Activated effector memory CD4-positive, alpha-beta T cell treated with Interleukin-2 at 50 U/mL for 16 hours (primary cell): ENCODE measurements at regions not wholly inside any gene's neighbourhood (a gene's known extent, or its start where the extent isn't known, plus 50 kb on each side); places are given as distances from the start of the nearest gene placed in this dataset.
"Not testable (repeated sequence)": the region's sequence is repeated elsewhere in the genome, so short reads cannot be mapped to it uniquely, and the experiment has no call there.

Source experiments
- DNase-seq: peaks from one replicate; pipeline ENCODE4 v3.0.0-alpha.2; 2020

DNA sequence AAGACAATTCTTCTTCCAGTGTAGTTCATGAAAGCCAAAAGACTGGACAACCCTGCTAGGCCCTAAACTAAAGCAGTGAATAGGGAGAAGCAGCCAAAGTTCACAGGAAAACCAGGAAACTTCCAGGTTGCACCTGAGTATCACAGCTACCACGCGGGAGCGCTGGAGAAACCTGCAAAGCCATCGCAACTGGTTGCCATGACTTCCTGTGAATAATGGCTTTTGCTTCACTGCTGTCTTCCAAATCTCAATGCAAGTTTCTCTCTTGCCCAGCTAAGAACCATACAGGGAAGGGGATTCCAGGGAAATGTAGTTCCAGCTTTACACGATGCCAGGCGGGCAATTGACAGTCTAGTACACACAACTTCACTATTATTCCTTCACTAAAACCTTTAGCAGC, 114.1 kb downstream of the GXYLT1 start:
- no peak for DNase-seq

DNA sequence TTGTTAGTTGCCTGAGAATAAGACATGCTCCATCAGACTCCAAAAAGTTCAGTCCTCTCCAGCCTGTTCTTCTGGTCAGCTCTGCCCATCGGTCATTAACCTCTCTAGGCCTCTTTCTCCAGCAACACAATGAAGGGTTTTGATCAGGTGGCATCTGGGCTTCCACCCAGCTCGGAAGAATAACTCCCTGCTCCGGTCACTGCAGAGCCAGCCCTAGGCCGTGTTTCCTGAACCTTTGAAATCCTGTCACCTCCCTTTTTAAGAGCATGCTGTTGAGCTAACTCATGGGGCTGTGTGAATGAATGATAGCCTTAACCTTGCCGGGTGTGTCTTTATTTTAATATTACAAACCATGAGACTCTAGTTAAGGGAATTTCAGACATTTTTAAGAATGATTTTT, 117.1 kb downstream of the GXYLT1 start:
- DNase-seq, result no peak

DNA sequence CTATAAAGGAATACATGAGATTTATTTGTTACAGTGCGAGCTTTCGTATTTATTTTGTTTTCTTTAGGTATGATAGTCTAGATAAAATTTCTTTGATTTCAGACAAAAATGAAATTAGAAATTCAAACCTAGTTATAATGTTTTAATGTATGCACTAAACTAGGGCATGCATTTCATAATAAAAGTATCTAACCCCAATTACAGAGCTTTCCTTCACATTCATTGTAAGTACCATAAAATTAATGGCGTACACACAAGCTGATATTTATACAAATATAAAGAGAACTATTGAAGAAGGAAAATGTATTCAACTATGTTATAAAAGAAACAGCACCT, 120.2 kb downstream of the GXYLT1 start:
- no peak for DNase-seq

DNA sequence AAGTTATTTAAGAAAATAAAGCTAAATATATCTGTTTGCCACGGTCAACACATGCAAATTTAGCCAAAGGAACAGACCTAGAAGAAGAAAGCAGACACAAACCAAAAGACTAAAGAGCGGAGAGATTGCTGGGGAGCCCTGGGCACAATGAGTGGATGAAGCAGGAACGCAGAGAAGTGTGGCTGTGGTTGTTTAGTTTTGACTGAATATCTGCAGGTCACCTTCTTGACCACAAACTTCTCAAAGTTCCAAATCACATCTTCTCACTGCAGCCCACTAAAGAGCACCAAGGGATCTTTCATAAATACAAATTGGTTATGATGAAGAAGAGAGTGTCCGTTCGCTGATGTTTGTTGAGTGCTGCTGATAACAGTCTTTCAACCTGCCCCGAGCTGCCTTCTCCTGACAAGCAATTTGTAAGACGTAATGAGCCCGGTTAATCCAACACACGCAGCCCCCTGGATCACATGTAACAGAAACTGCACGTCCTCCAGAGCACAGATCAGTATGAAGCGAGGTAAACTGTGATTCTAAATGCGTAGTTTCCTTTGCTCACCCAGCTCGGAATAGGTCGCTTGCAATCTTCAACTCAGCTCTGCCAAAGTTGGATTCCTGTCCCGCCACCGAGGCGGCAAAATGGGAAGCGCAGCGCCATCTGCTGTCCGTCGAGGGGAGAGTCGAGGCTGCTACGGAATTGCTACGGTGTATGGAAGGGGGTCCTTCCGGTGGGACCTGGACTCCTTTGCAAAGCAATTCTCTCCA, 120.8 kb downstream of the GXYLT1 start:
- peak; percentile 45 for DNase-seq

DNA sequence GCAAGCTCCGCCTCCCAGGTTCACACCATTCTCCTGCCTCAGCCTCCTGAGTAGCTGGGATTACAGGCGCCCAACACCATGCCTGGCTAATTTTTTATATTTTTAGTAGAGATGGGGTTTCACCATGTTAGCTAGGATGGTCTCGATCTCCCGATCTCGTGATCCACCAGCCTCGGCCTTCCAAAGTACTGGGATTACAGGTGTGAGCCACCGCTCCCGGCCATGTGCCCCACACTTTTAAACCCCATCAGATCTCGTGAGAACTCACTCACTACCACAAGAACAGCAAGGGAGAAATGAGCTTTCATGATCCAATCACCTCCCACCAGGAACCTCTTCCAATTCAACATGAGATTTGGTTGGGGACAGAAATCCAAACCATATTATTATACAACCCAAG, 122.7 kb downstream of the GXYLT1 start:
- DNase-seq, result not testable (repeated sequence)

DNA sequence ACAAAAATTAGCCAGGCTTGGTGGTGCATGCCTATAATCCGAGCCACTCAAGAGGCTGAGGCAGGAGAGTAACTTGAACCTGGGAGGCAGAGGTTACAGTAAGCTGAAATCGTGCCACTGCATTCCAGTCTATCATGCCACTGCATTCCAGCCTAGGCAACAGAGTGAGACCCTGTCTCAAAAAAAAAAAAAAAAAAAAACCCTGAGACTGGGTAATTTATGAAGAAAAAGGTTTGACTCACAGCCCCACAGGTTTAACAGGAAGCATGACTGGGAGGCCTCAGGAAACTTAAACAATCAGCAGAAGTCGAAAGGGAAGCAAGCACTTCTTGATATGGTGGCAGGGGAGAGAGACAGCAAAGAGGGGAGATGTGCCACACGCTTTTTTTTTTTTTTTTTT, 123.2 kb downstream of the GXYLT1 start:
- no peak for DNase-seq

DNA sequence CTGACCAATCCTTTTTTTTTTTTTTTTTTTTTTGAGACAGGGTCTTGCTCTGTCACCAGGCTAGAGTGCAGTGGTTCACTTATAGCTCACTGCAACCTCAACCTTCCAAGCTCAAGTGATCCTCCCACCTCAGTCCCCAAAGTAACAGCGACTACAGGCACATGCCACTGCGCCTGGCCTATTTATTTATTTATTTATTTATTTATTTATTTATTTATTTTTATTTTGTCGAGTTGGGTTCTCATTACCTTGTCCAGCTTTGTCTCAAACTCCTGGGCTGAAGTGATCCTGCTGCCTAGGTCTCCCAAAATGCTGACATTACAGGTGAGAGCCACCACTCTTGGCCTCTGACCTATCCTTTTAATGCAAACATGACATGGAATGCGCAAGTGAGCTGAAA, 124.4 kb downstream of the GXYLT1 start:
- DNase-seq, result no peak

DNA sequence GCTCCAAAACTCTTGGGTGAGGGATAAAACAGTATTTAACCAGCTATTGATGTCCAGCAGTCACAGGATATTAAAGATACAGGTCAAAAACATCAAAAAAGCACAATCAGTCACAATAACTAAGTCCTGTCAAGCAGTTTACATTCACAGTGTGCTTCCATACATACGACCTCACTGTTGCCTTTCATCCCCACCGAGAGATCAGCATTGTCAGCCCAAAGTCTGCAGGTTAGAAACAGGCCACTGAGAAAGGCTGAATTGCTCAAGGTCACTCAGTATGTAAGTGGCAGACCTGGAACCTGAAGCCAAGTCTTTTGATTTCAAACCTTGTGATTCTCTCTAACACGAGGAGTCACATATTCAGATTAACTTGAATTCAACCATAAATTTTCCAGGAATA, 124.9 kb downstream of the GXYLT1 start:
- no peak for DNase-seq

DNA sequence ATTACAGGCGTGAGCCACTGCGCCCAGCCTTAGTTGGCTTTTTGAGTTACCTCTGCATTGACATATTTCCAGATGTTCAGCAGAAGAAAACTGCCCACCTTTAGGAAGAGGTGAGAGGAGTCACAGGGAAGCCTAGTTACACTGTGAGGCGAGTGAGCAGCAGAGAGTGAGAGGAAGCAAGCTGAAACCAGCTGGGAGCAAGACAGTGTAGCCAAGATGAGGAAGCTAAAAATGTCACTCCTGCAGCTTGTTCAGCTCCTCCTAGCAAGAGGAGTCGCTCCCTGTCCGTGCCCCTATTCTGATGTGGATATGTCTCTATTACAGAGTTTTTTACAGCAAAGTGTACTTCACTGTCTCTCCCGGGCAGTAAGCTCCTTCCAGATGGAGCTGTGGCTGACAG, 127.6 kb downstream of the GXYLT1 start:
- DNase-seq, result no peak

DNA sequence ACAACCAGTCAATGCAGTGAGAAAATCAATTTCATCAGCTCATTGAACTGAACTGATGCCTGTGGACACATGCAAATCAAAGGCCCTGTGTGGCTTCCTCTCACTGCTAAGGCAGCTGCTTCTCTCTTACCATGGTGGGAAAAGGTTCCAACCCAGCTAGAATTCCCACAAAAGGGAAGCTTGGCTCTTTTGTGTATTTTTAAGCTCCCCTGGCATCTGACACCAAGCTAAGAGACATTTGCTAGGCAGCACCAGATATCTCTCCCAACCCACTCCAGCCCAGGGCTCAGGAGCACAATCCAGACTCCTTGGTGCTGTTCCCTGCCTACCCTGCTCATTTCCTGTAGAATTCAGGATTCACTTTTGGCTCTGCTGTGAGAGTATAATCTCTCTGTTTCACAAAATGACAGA, 129.6 kb downstream of the GXYLT1 start:
- no peak for DNase-seq

DNA sequence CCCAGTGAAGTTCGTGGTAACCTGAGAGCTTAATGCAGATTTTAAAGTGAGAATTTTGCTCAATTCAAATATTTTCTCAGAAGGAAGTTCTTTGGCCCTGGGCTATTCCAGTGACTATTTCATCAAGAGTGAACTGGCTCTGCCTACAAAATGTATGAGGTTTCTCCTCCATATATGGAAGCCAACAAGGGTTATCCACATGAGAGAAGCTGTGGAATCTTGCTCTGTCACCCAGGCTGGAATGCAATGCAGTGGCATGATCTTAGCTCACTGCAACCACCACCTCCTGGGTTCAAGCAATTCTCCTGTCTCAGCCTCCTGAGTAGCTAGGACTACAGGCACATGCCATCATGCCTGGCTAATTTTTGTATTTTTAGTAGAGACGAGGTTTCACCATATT, 132.2 kb downstream of the GXYLT1 start:
- DNase-seq, result not testable (repeated sequence)

DNA sequence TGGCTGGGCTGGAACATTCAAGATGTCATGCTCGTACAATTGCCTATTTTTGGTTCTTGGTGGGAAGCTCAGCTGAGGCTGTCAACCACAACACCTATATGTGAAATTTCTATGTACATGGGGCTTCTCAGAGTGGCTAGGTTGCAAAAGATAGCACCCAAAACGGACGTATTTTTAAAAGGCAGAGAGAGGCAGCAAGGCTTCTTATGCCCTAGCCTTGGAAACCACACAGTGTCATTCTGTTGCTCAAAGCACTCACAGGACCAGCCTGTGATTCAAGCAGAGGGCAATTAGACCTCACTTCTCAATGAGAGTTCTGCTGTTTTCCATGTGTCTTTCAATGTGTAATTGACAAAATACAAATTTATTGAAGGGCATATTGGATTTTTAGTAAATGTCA, 134.0 kb downstream of the GXYLT1 start:
- no peak for DNase-seq

DNA sequence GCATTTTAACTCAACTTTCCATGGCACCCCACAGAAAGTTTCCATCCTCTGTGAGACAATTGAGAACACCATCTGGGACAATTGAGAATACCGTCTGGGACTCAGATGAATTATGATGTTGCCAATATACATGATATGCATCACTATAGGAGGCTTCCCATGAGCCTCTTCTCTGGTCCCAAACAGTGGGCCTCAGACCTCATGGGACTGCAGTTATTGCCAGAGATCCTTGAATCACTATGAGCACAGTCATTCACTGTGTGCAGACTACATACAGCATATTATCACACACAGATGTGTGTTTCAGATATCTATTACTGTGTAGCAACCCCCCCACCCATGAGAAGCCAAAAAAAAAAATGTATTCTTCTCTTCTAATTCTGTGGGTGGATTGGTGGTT, 134.4 kb downstream of the GXYLT1 start:
- DNase-seq, result no peak

DNA sequence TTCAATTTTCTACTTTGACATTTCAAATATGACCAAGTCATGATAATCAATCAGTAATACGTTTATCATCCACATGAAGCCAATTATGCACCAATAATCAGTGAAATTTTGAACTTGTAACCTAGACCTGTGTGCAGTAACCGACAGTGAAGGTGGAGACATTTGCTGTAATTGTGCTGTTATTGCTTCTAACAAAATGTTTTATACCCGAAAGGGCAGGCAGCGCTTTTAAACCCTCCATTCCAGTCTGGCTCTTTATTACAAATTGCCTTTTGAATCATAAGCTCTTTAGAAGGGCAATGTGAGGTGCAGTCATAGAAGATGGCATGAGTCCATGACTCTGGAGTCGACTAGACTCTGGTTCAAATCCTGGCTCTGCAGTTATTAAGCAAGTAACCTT, 135.7 kb downstream of the GXYLT1 start:
- no peak for DNase-seq

DNA sequence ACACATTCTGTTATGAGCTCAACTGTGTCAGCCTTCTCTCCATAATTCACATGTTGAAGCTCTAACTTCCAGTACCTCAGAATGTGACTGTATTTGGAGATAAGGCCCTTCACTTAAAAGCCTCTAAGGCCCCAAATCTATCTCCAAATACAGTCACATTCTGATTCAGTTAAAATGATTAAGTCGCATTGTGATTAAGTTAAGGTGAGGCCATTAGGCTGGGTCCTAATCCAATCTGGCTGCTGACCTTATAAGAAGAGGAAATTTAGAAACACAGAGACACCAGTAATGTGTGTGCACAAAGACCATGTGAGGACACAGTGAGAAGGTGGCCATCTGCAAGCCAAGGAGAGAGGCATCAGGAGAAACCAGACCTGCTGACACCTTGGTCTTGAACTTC, 141.6 kb downstream of the GXYLT1 start:
- no peak for DNase-seq

DNA sequence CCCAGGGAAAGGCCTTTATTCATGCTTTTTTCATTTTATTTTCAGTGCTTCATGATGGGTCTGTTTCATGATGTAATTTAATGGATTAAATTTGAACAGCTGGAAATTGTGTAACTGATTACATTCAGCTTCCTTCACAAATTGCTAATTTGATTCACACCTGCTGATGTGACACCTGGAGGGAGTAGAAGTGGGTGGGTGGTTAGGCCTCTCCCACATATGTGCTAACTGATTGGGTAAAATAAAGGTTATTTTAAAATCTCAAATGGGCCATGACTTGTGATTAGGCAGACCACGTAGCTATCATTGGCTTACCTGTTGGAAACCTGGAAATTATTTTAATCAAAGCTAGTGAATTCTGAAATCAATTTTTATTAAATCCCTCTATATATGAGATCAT, 142.1 kb downstream of the GXYLT1 start:
- no peak for DNase-seq

DNA sequence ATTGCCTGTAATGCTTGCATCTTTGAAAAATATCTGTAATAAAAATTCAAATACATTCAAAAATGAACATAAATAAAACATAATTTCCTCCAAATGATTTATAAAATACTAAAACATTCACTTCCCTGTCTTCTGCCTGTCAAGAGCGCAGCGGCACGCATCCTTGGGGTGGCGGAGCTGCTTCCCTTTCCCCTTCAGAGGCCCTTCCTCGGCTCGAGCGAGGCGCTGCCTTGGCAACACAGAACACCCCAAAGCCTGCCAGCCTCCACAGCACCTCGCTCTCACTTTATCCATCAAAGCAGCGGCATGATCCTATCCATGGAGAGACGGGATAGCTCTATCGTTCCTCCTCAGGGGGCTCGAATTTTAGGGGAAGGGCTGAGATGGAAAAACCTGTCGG, 146.2 kb downstream of the GXYLT1 start:
- DNase-seq, result no peak

DNA sequence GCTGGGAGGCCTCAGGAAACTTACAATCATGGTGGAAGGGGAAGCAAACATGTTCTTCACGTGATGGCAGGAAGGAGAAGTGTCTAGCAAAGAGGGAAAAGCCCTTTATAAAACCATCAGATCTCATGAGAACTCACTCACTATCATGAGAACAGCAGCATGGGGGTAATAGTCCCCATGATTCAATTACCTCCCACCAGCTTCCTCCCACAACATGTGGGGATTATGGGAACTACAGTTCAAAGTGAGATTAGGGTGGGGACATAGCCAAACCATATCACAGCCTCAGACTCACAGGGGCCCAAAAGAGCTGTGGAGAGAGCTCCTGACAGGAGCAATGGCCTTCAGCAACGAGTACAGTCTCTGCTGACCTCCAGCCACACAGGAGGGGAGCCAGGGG, 151.4 kb downstream of the GXYLT1 start:
- DNase-seq, result no peak

DNA sequence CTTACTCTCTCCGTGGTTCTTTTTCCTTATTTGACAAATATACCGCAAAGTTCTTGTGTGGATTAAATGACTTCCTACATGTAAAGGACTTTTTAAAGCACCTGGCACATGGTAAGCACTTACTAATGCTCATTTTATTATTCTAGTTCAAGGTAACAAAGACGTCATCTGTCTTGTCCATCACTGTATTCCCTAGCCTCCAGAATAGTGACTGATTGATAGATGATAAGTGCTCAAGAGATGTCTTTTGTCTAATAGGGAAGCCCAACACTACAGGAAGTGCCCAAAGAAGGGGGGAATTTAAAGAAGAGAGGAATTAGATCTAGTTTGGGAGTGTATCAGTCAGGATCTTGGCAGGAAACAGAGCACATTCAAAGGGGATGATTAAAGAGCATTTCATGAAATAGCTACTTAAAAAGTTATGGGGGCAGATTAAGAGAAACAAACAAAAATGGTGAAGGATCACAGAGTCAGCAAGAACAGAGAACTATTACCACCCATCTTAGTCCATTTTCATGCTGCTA, 151.9 kb downstream of the GXYLT1 start:
- DNase-seq, result no peak

DNA sequence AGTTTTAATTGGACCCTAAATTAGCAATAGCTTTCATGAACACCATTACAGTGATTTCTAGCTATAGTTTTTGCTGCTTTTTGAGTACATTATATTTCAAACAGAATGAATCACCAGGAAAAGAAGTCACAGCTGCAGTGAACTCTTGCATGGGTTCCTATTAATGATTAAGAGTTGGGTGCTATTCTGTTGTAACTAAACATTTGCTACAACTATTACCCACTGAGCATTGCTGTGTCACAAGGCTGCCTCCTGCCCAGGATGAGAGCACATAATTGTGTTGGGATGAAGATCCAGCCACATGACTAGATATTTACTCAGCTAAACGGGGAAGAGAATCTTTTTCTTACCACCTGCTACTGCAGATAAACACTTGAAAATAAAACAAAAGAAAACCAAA, 152.7 kb downstream of the GXYLT1 start:
- no peak for DNase-seq

DNA sequence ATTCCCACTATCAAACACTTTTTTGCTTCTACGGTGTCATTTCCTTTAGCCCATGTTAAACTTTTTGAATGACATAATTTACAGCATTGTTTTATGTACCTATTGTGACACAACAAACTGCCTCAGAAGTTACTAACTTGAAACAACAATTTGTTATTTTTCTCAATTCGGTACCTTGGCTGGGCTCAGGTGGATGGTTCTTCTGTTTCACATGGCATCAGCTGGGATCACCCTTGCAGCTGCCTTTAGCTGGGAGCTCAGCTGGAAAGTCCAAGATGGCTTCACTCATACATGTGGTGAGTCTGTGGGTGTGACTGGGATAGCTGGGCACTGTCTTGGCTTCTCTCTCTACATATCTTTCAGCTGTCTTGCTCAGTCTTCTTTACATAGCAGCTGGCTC, 156.0 kb downstream of the GXYLT1 start:
- no peak for DNase-seq

DNA sequence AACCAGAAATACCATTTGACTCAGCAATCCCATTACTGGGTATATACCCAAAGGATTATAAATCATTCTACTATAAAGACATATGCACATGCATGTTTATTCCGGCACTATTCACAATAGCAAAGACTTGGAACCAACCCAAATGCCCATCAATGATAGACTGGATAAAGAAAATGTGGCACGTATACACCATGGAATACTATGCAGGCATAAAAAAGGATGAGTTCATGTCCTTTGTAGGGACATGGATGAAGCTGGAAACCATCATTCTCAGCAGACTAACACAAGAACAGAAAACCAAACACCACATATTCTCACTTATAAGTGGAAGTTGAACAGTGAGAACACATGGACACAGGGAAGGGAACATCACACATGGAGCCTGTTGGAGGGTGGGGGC, 158.2 kb downstream of the GXYLT1 start:
- not testable (repeated sequence) for DNase-seq

DNA sequence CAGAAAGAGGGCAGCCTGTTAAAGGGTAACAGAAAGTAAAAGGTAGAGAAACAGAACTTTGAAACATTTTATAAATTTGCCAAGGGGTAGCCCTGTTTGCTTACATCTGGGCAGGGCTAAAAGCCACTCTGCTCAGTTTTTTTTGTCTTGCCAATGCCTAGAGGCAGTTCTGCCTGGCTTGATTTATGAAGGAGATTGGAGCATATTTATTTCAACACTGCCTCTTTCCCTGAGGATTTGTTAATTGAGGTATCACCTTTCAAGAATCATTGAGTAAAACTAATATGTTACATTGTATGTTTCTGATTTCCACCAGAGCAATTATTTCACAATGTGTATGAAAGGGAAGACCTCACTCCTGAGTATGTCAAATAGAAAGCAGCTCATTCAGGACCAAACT, 160.8 kb downstream of the GXYLT1 start:
- no peak for DNase-seq

DNA sequence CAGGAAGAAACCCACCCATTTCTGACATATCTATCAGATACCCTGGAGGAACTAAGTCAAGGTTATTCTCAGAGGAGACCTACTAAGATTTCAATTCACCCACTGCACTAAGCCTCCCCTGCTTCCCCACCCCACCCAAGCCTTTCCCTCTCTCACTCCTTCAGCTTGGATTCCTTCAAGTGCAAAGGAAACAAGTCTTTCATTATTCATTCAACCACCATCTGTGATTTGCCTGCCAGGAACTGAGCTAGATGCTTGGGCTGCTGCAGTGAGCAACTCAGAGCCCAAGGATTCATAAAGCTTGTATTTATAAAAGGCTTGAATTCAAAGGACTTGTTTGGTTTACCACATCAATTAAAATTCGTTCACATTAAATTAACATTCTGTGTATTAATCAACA, 161.3 kb downstream of the GXYLT1 start:
- DNase-seq, result no peak

DNA sequence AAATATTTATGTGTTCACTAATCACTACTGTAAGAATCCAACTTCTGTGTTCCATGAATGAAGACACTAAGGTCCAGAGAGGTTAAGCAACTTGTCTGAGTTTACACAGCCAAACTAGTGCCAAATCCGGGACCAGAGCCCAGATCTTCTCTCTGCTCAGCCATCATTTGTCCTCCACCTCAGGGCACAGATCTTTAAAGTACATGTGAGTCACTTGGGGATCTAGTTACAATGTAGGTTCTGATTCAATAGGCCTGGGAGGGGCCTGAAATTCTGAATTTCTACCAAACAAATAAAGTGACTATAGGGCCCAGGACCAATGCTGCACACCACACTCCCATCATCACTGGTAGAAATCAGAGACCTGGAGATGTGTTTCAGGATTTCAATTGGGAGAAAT, 162.9 kb downstream of the GXYLT1 start:
- no peak for DNase-seq
